ENCODE measurements at regions not wholly inside any gene's neighbourhood (a gene's known extent, or its start where the extent isn't known, plus 50 kb on each side); places are given as distances from the start of the nearest gene placed in this dataset.
"Not testable (repeated sequence)": the region's sequence is repeated elsewhere in the genome, so short reads cannot be mapped to it uniquely, and the experiment has no call there.

DNA sequence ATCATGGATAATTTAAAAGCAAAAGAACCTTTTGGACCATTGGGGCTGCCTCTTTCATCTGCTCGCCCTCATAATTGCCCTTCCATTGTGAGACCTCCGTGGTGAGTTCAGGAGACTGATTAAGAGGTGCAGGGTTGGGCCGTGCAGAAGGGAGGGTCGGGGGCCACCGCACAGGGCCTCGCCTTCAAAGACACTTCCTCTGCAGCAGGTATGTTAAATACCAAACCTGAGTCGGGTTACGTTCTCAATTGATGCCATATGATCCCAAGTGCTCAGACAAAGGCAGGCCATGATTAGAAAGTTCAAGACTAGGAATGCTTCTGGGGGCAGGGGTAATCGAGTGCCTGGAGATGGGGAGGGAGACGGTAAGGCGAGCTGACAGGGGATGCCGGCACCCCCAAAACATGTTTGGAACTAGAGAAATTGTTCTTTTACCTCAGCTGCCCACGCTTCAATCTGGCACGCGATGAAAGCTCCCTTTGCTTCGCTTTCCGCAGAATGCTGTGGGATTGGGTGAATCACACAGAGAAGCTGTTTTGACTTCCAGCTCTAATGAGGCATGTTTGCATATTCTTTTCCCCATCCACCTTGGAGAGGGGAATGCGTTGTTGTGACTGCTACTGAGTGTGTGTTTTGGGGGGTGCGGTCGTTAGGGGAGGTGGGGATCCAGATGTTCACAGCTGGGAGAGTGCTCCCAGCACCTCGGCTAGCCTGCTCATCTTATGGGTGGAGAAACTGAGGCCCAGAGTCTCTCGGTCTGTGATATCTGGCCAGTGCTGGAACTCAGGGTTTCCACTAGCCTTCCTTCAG, 309.1 kb downstream of the MYCN start:
- DNase-seq = no peak

DNA sequence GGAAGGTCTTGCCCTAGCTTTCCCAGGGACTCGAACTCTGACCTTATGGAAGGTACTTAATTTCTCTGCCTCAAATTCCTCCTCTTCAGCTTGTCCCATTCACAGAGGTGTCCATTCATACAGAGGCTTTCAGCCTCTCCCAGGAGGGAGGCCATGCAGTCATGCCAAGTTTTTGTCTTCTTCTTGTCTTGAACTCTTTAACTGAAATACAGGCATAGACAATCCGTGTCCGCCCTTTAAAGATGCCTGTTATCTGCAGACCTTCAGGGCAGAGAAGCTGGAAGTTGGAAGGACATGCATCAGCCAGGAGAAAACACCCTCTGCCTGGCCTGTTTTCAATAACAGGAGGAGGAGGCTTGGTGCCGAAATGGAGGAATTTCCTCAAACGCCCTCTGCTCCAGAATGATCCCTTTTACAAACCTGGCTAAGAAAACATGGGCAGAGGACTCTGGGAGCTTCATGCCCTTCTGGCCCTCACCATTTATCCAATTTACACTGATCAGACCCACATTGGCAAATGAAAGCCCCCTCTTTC, 308.3 kb downstream of the MYCN start:
- DNase-seq = no peak

GRCh38 chr2:16247326-16248122, 307.2 kb downstream of the MYCN start:
- no peak for DNase-seq

- DNase-seq = no peak
Observed at GRCh38 chr2:16246911-16247310, 306.6 kb downstream of the MYCN start.

DNA sequence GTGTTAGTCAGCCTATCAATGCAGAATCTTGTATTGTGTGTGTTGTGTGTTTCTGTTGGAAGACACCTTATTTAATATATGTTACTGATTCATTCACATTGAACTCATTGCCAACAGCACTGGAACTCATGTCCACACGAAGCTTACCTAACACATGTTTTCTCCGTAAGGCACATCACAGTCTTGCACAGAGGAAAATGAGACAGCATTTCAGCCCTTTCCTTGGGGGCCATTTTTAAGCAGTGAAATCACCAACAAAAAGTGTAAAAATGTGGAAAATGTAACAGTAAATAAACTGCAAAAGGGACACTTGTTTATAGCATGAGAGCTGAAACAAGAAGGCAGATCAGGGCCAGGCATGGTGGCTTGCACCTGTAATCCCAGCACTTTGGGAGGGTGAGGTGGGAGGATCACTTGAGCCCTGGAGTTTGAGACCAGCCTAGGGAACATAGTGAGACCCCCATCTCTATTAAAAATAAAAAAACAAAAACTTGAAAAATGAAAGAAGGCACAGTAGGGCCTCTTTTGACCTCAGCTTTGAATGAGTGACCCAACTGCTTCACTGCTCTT, 306.0 kb downstream of the MYCN start:
- DNase-seq = no peak

GRCh38 chr2:16245481-16246054, 305.2 kb downstream of the MYCN start:
- DNase-seq = no peak

DNA sequence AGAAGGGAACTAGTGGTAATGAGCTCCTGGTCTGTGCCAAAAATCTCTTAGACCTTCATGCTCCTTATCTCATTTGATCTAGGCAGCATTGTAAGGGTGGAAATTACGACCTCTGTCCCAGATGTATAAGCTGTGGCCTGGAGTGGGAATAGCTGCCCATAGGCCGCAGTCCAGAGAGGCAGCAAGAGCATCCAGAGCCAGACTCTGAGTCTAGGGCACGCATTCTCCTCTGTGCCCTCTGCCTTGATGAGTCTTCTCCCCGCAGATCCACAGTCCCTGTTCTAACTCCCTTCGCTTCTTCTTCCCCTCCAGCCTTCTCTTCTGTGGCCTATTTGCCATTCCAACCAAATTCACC, 304.6 kb downstream of the MYCN start:
- no peak for DNase-seq

GRCh38 chr2:16244153-16244965, 304.0 kb downstream of the MYCN start:
- DNase-seq = no peak

DNA sequence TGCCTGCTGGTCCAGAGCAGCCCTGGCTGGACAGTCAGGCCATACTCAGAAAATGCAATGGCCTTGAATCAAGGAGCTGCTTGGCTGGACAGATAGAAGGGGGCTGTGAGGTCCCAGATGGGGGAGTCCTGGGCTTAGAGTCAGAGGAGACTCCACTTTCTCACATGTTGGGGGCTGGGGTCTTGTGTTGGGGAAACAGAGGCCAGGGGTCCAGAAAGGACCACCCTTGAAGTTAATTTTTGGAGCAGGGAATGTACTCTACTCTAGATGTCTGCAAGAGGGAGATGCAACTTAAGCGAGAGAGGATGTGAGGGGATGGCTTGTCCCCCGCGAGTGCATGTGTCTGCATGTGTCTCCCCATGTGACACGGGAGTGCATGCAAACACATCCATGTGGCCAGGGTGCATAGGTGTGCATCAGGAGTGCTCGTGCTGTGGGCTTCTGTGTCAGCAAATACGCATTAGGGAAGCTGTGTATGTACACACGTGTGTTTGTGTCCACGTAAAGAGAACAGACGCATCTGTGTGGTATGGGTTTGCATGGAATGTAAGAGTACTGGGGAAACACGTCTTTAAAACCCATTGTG, 303.2 kb downstream of the MYCN start:
- DNase-seq = no peak

GRCh38 chr2:16242906-16243305, 302.6 kb downstream of the MYCN start:
- DNase-seq = no peak

GRCh38 chr2:16241166-16242160, 301.1 kb downstream of the MYCN start:
- DNase-seq = no peak

DNA sequence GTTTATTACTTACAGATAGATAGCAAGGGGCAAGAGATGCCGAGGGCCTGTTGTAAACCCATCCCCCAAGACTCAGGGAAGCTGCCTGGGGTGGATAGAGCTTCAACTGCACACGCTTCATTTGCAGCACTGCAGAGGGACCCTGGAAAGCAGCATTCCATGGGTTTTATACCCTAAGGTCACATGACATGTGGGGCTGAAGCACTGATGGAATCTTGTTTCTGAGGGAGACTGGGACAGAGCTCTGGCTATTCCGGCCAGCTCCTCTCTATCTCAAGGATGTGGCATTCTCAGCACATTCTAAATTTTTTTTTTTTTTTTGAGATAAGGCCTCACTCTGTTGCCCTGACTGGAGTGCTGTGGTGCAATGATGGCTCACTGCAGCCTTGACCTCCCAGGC, 300.1 kb downstream of the MYCN start:
- no peak for DNase-seq

- DNase-seq = no peak
Observed at GRCh38 chr2:16239296-16239850, 299.0 kb downstream of the MYCN start.

DNA sequence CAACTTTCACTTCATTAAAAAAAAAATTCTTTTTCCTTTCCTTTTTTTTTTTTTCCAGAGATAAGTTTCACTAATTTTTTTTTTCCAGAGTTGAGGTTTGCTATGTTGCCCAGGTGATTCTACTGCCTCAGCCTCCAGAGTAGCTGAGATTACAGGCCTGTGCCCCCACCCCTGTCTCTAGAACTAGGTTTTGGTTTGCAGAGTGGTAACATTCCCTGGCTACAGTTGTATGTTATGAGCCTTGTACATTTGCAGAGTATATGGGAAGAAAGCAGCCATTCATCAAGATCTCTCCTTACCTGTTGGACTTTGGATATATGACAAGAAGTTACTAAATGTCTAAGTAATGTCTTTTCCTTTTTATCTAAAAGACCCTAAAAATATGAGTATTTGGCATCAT, 298.4 kb downstream of the MYCN start:
- no peak for DNase-seq

DNA sequence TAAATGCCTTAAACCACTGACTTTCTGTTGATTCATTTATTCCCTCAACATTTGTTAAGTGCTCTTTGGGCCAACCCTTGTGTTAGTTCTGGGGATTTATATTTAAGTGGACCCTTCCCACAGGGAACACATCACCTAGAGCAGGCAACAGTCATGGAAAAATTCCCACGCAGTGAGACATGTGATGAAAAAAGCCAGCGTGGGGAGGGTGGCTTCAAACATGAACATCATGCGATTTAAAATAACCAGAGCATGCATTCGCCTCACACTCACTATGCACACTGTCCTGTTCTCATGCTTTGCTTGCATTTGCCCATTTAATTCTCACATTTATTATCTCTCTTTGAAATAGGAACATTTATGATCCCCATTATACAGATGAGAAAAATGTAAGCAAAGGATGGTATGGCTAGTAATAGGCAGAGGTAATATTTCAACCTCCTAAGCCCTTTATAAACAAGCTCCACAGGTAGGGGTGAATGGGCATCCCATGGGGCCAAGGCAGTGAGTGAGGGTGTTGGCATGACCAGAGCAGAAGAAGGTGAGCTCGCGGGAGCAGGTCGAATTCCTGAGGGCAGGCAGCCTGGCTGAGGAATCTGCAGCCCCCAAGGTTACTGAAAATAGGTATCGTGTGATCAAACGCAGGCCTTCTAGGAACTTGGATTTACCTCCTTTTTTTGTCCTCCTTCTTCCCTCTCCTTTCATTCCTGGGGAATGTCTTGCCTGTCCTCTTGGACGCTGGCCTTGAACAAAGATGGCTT, 297.8 kb downstream of the MYCN start:
- no peak for DNase-seq

DNA sequence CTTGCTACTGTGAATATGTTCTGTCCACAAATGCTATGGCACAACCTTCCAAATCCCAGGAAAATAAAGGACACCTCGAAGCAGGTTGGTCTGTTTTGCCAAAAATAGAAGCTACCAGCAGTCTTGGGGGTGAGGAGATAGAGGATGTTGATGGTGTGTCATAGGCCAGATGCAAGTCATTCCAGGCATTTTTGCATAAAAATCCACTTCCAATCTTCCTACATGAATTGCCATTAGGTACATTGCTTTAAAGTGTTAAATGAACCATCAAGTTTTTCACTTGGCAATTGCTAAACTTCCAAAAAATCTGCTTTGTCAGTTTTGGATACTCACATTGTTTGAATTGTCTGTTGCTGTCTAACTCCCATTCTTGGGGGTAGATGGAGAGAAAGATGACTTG, 295.4 kb downstream of the MYCN start:
- no peak for DNase-seq

- DNase-seq = not testable (repeated sequence)
Observed at GRCh38 chr2:16235291-16235690, 294.9 kb downstream of the MYCN start.

- DNase-seq = no peak
Observed at GRCh38 chr2:16228951-16229350, 288.6 kb downstream of the MYCN start.

- DNase-seq = no peak
Observed at GRCh38 chr2:16228471-16228870, 288.1 kb downstream of the MYCN start.
